ENCODE measurements at regions not wholly inside any gene's neighbourhood (a gene's known extent, or its start where the extent isn't known, plus 50 kb on each side); places are given as distances from the start of the nearest gene placed in this dataset.

- TF ChIP-seq, protein P1, sequence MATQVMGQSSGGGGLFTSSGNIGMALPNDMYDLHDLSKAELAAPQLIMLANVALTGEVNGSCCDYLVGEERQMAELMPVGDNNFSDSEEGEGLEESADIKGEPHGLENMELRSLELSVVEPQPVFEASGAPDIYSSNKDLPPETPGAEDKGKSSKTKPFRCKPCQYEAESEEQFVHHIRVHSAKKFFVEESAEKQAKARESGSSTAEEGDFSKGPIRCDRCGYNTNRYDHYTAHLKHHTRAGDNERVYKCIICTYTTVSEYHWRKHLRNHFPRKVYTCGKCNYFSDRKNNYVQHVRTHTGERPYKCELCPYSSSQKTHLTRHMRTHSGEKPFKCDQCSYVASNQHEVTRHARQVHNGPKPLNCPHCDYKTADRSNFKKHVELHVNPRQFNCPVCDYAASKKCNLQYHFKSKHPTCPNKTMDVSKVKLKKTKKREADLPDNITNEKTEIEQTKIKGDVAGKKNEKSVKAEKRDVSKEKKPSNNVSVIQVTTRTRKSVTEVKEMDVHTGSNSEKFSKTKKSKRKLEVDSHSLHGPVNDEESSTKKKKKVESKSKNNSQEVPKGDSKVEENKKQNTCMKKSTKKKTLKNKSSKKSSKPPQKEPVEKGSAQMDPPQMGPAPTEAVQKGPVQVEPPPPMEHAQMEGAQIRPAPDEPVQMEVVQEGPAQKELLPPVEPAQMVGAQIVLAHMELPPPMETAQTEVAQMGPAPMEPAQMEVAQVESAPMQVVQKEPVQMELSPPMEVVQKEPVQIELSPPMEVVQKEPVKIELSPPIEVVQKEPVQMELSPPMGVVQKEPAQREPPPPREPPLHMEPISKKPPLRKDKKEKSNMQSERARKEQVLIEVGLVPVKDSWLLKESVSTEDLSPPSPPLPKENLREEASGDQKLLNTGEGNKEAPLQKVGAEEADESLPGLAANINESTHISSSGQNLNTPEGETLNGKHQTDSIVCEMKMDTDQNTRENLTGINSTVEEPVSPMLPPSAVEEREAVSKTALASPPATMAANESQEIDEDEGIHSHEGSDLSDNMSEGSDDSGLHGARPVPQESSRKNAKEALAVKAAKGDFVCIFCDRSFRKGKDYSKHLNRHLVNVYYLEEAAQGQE (IDR thresholded peaks at IDR 0.05; ENCODE audit: low read depth) = no peak
- TF ChIP-seq ZBTB7A (IDR thresholded peaks at IDR 0.05; ENCODE audit: low read depth) = no peak
- TF ChIP-seq CREB1 (IDR thresholded peaks at IDR 0.05; ENCODE audit: low read depth) = no peak
- no peak for TF ChIP-seq EP300 (IDR thresholded peaks at IDR 0.05; ENCODE audit: borderline replicate concordance)
- TF ChIP-seq RAD21 (IDR thresholded peaks at IDR 0.05; ENCODE audit: low read depth) = no peak
- no peak for TF ChIP-seq CEBPB (IDR thresholded peaks at IDR 0.05)
- TF ChIP-seq TAF1 (IDR thresholded peaks at IDR 0.05; ENCODE audit: low read depth) = no peak
Measured at GRCh38 chr2:49289711-49290110, 135.4 kb upstream of the FSHR start.
